Keratinocyte (primary cell): ENCODE measurements at regions not wholly inside any gene's neighbourhood (a gene's known extent, or its start where the extent isn't known, plus 50 kb on each side); places are given as distances from the start of the nearest gene placed in this dataset.

Experiments used
- DNase-seq: peaks from one replicate; pipeline ENCODE4 v3.0.0-alpha.2; 2011; ENCODE audit warnings: low read depth, missing footprints, low spot score
- FAIRE-seq: peaks from 2 replicates; lab custom pipeline; 2011; peaks lifted over from hg19 to GRCh38; lab: Jason Lieb, UNC
- H2AFZ ChIP-seq: 2 replicates; pipeline ENCODE4 v1.6.0; 2012; ENCODE audit warnings: low read length, control low read depth, inconsistent platforms; ENCODE audit not compliant: control insufficient read depth
- H3K27ac ChIP-seq: 2 replicates; pipeline ENCODE4 v1.5.1; 2011; ENCODE audit warnings: low read length; ENCODE audit not compliant: control insufficient read depth, insufficient read depth
- H3K27me3 ChIP-seq: 3 replicates; pipeline ENCODE4 v1.6.0; 2011; ENCODE audit warnings: low read length; ENCODE audit not compliant: control insufficient read depth, insufficient read depth; ENCODE audit errors: extremely low read depth
- H3K36me3 ChIP-seq, 2 experiments: 2 replicates in 1 of 2; 3 replicates in 1 of 2; pipeline ENCODE4 v1.5.1; 2011; ENCODE audit warnings: low read length in 2 of 2, mild to moderate bottlenecking in 1 of 2; ENCODE audit not compliant: control insufficient read depth in 2 of 2, insufficient read depth in 2 of 2; ENCODE audit errors: extremely low read depth in 1 of 2
- H3K4me1 ChIP-seq: 3 replicates; pipeline ENCODE4 v1.5.1; 2011; ENCODE audit warnings: low read length; ENCODE audit not compliant: control insufficient read depth, insufficient read depth; ENCODE audit errors: extremely low read depth
- H3K4me2 ChIP-seq: 3 replicates; pipeline ENCODE4 v1.6.0; 2011; ENCODE audit warnings: low read depth, low read length; ENCODE audit not compliant: control insufficient read depth, insufficient read depth; ENCODE audit errors: extremely low read depth
- H3K4me3 ChIP-seq, 3 experiments: fragments of 200-600 bp in 1 of 3; sonication (generic) in 1 of 3; 2 replicates in 2 of 3; 3 replicates in 1 of 3; pipeline ENCODE4 v1.5.1; 2011 to 2016; ENCODE audit warnings: low read length in 3 of 3, mild to moderate bottlenecking in 3 of 3, control low read depth in 2 of 3, inconsistent platforms in 1 of 3, low read depth in 1 of 3, mixed read lengths in 1 of 3, mixed run types in 1 of 3, moderate library complexity in 1 of 3; ENCODE audit not compliant: control insufficient read depth in 2 of 3, insufficient read depth in 2 of 3; ENCODE audit errors: extremely low read depth in 1 of 3
- H3K79me2 ChIP-seq: 2 replicates; pipeline ENCODE4 v1.6.0; 2012; ENCODE audit warnings: low read length; ENCODE audit not compliant: control insufficient read depth, insufficient read depth
- H3K9ac ChIP-seq: 3 replicates; pipeline ENCODE4 v1.6.0; 2011; ENCODE audit warnings: low read length; ENCODE audit not compliant: control insufficient read depth, insufficient read depth; ENCODE audit errors: extremely low read depth
- H3K9me1 ChIP-seq: 3 replicates; pipeline ENCODE4 v1.6.0; 2011; ENCODE audit warnings: low read length; ENCODE audit not compliant: control insufficient read depth, insufficient read depth; ENCODE audit errors: extremely low read depth
- H3K9me3 ChIP-seq: 2 replicates; pipeline ENCODE4 v1.5.1; 2012; ENCODE audit warnings: low read depth, low read length; ENCODE audit not compliant: control insufficient read depth
- H4K20me1 ChIP-seq: 3 replicates; pipeline ENCODE4 v1.6.0; 2011; ENCODE audit warnings: low read length; ENCODE audit not compliant: control insufficient read depth, insufficient read depth; ENCODE audit errors: extremely low read depth
- EZH2 ChIP-seq: IDR thresholded peaks from one replicate; pipeline ENCODE4 v1.6.1; 2012; ENCODE audit warnings: inconsistent platforms, mild to moderate bottlenecking, low read length, moderate library complexity
- dilution Hi-C: fragments of 300-500 bp; cut with MboI; formaldehyde crosslinking; loops from one replicate; pipeline ENCODE4 v1.7.0; 2020; ENCODE audit warnings: low sequenced_read_pairs; ENCODE audit not compliant: extremely low pct_ligation_motif_present
- TF ChIP-seq, protein P1 (sequence below), 3 experiments: IDR thresholded peaks in 1 of 3; conservative IDR thresholded peaks in 1 of 3; optimal IDR thresholded peaks in 1 of 3; 2 replicates in 2 of 3; 3 replicates in 1 of 3; pipeline versions ENCODE3 to v1.5.1; 2011; ENCODE audit warnings: low read length in 3 of 3, mild to moderate bottlenecking in 3 of 3, moderate library complexity in 2 of 3, control low read depth in 1 of 3, inconsistent platforms in 1 of 3; ENCODE audit not compliant: insufficient read depth in 2 of 3; ENCODE audit errors: extremely low read depth in 1 of 3

DNA sequence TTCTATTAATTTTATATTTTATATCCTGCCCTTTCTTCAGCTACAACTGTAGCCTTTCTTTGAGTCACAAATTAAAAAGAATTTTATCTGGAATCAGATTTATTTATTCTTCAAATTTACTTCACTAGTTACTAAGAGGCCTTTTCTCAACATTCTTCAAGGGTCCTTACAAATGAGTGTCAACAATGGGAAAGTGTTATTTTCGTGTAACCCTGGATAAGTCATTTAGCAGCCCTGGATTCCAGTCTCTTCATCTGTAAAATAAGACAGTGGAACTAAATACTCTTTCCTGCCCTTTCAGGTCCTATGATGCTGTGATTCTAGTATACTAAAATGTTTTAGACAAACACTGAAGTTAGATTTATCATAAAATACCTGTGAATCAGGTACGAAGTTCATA lies 397.0 kb downstream of the KLF12 start:
- no peak for FAIRE-seq

DNA sequence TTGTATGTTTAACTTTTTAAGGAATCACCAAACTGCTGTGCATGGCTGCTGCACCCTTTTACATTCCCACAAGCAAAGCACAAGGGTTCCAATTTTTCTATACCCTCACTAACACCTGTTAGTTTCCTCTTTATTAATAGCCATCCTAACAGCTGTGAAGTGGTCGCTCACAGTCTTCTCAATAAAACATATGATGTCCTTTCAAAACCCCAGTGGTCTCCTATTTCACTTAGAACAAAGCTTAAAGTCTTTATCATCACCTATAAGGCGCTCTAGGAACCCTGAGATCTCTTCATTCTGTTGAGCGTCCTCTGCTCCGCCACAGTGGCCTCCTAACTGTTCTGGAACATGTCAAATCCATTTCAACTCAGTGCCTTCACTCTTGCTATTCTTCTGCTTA lies 400.5 kb downstream of the KLF12 start:
- no peak for DNase-seq
- Histone ChIP-seq H3K36me3 (no peaks in the 10 kb centered on the region), H4K20me1 (no peaks in the 10 kb centered on the region), H3K9ac (no peak overlapping the region), H3K4me3 (no peak overlapping the region), H3K9me3 (no peaks in the 10 kb centered on the region), H3K27ac (no peak overlapping the region), H3K4me2 (no peak overlapping the region), H3K27me3 (no peaks in the 10 kb centered on the region), H2AFZ (no peak overlapping the region), H3K4me1 (no peaks in the 10 kb centered on the region), H3K9me1 (no peaks in the 10 kb centered on the region), H3K79me2 (no peaks in the 10 kb centered on the region)
- FAIRE-seq = no peak
- dilution Hi-C loops = no loop called here
- TF ChIP-seq, protein P1, sequence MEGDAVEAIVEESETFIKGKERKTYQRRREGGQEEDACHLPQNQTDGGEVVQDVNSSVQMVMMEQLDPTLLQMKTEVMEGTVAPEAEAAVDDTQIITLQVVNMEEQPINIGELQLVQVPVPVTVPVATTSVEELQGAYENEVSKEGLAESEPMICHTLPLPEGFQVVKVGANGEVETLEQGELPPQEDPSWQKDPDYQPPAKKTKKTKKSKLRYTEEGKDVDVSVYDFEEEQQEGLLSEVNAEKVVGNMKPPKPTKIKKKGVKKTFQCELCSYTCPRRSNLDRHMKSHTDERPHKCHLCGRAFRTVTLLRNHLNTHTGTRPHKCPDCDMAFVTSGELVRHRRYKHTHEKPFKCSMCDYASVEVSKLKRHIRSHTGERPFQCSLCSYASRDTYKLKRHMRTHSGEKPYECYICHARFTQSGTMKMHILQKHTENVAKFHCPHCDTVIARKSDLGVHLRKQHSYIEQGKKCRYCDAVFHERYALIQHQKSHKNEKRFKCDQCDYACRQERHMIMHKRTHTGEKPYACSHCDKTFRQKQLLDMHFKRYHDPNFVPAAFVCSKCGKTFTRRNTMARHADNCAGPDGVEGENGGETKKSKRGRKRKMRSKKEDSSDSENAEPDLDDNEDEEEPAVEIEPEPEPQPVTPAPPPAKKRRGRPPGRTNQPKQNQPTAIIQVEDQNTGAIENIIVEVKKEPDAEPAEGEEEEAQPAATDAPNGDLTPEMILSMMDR (optimal IDR thresholded peaks at IDR 0.05 in 1 of 3, IDR thresholded peaks at IDR 0.05 in 1 of 3, conservative IDR thresholded peaks at IDR 0.05 in 1 of 3; ENCODE audit: extremely low read depth in 1 of 3, insufficient read depth in 2 of 3, low read length in 3 of 3) = no peak
- no peak for TF ChIP-seq EZH2

More for the DNA sequence above, 397.0 kb downstream of the KLF12 start:
- no peaks in the 10 kb centered on the region for H3K27me3 ChIP-seq
- no peak overlapping the region for H3K4me2 ChIP-seq
- dilution Hi-C loops = no loop called here
- no peak overlapping the region for H3K27ac ChIP-seq
- H4K20me1 ChIP-seq = no peaks in the 10 kb centered on the region
- DNase-seq = no peak
- no peaks in the 10 kb centered on the region for H3K9me1 ChIP-seq
- H3K4me3 ChIP-seq = no peak overlapping the region
- no peaks in the 10 kb centered on the region for H3K4me1 ChIP-seq
- no peak overlapping the region for H3K9ac ChIP-seq
- H3K9me3 ChIP-seq = no peaks in the 10 kb centered on the region
- no peaks in the 10 kb centered on the region for H3K79me2 ChIP-seq
- TF ChIP-seq, protein P1 (optimal IDR thresholded peaks at IDR 0.05 in 1 of 3, IDR thresholded peaks at IDR 0.05 in 1 of 3, conservative IDR thresholded peaks at IDR 0.05 in 1 of 3; ENCODE audit: extremely low read depth in 1 of 3, insufficient read depth in 2 of 3, low read length in 3 of 3) = no peak
- no peak for TF ChIP-seq EZH2
- H2AFZ ChIP-seq = no peak overlapping the region
- no peaks in the 10 kb centered on the region for H3K36me3 ChIP-seq
